ENCODE measurements at regions not wholly inside any gene's neighbourhood (a gene's known extent, or its start where the extent isn't known, plus 50 kb on each side); places are given as distances from the start of the nearest gene placed in this dataset.

- TF ChIP-seq, protein P1, sequence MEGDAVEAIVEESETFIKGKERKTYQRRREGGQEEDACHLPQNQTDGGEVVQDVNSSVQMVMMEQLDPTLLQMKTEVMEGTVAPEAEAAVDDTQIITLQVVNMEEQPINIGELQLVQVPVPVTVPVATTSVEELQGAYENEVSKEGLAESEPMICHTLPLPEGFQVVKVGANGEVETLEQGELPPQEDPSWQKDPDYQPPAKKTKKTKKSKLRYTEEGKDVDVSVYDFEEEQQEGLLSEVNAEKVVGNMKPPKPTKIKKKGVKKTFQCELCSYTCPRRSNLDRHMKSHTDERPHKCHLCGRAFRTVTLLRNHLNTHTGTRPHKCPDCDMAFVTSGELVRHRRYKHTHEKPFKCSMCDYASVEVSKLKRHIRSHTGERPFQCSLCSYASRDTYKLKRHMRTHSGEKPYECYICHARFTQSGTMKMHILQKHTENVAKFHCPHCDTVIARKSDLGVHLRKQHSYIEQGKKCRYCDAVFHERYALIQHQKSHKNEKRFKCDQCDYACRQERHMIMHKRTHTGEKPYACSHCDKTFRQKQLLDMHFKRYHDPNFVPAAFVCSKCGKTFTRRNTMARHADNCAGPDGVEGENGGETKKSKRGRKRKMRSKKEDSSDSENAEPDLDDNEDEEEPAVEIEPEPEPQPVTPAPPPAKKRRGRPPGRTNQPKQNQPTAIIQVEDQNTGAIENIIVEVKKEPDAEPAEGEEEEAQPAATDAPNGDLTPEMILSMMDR (conservative IDR thresholded peaks at IDR 0.05; ENCODE audit: low read length) = no peak
- no peak for TF ChIP-seq EZH2phosphoT487 (IDR thresholded peaks at IDR 0.05; ENCODE audit: borderline replicate concordance, low read depth, low read length)
Measured at GRCh38 chr4:24121395-24122175, 231.7 kb upstream of the PPARGC1A start.
